ENCODE measurements at regions not wholly inside any gene's neighbourhood (a gene's known extent, or its start where the extent isn't known, plus 50 kb on each side); places are given as distances from the start of the nearest gene placed in this dataset.

GRCh38 chr7:79952399-79952798 lies 182.2 kb upstream of the GNAI1 start:
- TF ChIP-seq CTCF (IDR thresholded peaks at IDR 0.05; ENCODE audit: low read depth, low read length) (no peak), POLR2A (IDR thresholded peaks at IDR 0.05; ENCODE audit: extremely low read depth, insufficient read length) (no peak)

Data from NB4 (cell line).